ENCODE measurements at regions not wholly inside any gene's neighbourhood (a gene's known extent, or its start where the extent isn't known, plus 50 kb on each side); places are given as distances from the start of the nearest gene placed in this dataset.
"Not testable (repeated sequence)": the region's sequence is repeated elsewhere in the genome, so short reads cannot be mapped to it uniquely, and the experiment has no call there.

DNA sequence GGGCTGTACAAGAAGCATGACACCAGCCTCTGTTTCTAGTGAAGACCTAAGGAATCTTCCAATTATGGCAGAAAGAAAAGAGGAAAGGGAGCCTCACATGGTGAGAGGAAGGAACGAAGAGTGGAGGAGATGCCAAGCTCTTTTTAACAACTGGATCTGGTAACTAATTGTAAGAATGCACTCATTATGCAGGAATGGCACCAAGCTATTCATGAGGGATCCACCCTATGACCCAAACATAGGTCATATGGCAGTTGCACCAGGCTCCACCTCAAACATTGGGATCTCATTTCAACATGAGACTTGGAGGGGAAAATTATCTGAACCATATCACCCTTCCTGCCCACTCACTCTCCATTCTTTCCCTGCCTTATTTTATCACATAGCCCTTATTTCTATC lies 496.0 kb upstream of the SPTLC3 start:
- DNase-seq = no peak

DNA sequence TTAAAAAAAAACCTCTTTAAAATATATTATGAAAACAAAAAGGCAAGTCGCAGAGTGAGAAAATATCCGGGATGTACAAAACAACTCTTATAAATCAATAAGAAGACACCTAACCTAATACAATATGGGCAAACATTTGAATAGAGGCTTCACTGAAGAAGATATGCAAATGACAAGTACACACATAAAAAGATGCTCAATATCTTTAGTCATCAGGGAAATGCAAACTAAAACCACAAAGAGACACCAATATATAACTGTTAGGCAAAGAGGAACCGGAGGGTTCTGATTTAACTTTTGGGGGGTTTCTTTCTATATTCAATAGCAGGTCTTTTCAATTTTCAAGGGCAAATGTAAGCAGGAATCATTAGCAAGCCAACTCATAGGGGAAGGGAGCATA lies 480.7 kb upstream of the SPTLC3 start:
- no peak for DNase-seq

DNA sequence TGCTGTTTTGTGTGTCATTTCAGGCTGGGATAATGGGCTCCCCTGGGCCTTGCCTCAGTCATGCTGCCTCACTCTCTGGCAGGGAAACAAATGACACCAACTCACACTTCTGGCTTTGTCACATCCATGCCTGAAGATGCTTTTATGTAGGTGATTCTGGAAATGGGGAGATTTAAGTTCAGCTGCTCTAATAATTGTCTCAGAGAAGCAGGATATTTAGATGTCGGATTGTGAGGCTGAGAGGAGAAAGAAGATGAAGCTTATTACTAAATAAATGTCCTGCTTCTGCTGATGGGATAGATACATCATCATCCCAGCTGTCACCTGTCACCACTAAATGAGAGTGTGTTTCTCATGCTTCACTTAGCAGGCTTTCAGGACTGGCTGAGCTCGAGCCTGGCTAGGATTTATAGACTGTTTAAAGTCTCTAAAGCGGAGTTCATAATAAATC lies 480.2 kb upstream of the SPTLC3 start:
- no peak for DNase-seq

DNA sequence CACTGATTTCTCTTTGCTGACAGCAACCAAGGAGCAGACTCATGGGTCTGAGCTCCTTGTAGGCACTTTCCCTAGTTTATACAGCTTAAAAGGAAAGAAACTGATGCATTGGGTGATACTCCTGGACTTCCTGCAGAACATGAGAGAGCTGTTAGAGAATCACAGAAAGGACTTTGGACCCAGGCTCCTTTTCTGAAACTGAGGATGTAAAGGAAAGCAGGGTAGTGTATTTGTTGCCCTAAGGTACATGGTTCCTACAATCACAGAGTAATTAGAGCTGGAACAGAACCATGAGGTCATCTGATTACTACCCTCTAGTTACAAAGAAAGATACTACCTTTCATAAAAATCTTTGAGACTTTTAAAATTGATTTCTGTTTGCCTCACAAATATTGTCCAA lies 477.1 kb upstream of the SPTLC3 start:
- DNase-seq = no peak

DNA sequence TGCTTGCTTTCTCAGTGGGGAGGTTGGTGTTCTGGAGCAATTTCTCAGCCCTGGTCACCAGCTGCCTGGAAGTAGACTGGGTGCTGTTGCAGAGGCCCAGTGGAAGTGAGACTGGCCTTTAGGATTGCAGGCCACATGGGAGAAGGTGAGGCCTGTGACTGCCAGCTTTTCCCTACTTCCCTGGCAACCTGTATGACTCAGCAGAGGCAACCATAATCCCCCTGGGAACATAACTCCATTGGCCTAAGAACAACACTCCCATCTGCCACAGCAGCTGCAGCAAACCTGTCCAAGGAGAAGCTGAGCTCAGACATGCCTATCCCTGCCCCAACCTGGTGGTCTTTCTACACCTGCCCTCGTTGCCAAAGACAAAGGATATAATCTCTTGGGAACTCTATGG lies 473.5 kb upstream of the SPTLC3 start:
- no peak for DNase-seq

DNA sequence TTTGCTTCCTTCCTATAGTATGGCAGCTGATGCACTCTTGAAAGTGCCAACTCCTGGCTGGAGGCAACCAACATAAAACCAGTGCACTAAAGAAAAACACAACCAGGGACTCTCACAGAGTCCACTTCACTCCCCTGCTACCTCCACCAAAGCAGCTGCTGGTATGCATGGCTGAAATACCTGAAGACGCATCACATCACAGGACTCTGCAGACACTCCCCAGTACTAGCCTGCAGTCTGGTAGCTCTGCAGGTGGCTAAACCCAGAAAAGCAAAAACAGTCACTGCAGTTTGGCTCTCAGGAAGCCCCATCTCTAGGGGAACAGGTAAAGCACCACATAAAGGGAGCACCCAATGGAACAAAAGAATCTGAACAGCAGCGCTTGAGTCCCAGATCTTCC lies 473.0 kb upstream of the SPTLC3 start:
- DNase-seq = no peak

DNA sequence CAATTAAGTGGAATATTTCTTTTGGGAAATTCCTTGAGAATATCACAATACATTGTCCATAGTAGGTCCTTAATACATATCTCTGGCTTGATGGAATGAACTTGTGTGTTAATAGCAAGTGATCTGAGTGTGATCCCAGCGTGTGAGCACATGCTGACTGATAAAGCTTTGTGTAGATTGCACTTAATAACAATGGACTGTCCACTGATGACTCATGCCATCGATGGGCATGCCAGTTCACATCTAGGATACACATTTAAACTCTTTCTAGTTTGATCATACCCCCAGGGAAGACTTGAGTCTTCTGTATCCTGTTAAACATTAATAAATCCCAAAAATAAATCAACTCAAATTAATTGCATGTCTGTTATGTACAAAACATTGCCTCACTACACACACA lies 454.3 kb upstream of the SPTLC3 start:
- no peak for DNase-seq

DNA sequence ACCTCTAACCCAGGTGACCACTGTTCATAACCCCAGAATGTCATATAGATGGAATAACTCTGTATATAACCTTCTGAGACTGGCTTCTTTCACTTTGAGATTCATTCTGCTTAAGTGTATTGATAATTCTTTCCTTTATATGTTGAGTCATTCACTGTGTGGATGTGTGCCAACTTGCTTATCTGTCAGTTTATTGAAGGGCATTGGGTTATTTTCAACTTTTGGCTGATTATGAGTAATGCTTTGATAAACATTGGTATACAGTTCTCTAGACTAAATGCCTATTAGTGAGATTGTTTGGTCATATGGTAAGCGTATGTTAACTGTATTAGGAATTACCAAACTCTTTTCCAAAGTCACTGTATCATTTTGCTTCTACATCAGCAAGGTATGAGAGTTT lies 453.4 kb upstream of the SPTLC3 start:
- DNase-seq = no peak

DNA sequence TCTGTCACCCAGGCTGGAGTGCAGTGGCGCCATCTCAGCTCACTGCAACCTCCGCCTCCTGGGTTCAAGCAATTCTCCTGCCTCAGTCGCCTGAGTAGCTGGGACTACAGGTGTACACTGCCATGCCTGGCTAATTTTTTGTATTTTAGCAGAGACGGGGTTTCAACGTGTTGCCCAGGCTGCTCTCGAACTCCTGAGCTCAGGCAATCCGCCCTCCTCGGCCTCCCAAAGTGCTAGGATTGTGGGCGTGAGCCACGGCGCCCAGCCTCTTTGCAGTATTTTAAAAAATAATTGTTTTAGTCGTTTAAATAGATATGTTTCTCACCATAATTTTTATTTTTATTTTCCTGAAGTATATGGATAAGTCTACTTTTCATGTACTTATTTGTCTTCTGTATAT lies 452.9 kb upstream of the SPTLC3 start:
- DNase-seq = not testable (repeated sequence)

DNA sequence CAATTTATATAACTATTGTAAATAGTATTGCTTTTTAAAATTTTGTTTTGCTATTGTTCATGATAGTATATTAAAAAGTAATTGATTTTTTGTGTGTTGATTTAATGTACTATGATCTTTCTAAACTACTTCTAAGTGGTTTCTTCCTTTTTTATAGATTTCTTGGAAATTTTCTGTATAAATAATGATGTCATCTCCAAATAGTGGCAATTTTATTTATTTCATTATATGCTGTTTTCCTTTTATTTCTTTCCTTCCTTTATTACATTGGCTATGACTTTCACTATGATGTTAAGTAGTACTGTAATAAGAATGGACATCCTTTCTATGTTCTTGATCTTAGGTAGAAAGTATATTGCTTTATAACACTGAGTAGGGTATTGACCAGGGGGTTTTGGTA lies 451.5 kb upstream of the SPTLC3 start:
- DNase-seq = no peak

DNA sequence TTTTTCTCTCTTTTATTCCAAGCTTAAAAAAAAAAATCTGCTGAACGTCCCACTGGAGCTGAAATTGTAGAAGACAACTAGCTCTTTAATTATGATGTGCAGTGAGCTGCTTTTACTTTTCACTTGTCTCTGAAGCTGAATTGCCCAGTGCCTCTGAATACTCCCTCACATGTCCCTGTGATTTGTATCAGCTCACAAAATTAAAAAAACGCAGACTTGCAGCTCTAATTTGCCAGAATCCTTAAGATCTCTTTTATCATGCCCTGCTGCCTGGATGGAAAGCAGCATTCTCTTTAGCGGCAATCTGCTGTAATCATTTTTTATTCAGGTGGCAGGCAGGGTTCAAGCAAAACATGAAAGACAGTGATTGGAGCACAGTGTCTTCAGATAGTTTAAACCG lies 443.8 kb upstream of the SPTLC3 start:
- DNase-seq = no peak

DNA sequence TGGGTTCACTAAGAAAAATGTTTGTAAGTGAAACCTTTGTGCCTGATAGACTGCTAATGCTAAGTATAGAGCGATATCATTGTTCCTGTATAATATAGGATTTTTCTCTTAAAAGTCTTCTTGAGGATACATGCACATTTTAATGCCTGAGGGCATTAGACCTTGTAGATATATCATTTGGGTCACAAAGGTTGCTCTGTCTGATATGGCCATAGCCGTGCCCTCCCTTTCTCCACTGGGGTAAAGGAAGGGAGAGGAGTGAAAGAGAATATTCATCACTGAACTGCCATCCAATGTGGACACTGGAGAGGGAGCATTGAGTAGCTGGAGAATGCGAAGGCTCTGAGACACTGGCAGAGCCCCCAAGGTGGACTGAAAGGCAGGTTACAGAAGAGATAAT lies 442.2 kb upstream of the SPTLC3 start:
- no peak for DNase-seq

DNA sequence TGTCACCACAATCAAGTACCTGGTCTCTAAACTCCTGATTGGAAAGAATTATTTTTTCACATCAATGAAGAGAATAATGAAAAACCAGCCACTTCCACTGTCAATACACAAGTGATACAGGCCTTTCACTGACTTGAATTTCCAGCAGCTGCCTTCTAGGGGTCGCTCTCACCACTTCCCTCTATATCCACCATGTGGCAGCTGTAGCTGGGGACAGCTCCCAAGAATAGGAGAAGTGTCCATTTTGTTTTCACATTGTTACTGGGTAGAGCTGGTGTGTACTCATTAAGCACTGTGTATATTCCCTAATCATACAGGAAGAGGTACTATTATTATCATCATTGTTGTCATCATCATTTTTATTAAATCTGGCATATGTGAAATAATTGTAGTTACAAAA lies 438.4 kb upstream of the SPTLC3 start:
- no peak for DNase-seq

DNA sequence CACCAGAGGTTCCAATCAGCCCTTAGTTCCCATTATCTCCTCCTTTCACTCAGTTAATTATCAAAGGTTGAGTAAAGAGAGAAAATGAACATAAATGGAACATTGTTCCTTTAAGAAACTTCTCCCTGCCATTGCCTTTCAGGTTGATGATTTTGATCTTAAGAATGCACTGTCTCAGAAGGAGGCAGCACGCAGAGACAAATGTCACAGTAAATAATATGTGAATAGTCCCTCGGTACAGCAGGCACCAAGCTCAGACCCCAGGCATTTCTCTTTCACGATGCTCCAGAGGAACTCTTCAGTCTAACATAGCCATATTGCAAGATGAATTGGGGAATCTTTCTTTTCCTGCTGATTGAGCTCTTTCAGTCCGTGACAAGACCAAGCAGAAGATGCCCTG lies 435.3 kb upstream of the SPTLC3 start:
- DNase-seq = no peak

DNA sequence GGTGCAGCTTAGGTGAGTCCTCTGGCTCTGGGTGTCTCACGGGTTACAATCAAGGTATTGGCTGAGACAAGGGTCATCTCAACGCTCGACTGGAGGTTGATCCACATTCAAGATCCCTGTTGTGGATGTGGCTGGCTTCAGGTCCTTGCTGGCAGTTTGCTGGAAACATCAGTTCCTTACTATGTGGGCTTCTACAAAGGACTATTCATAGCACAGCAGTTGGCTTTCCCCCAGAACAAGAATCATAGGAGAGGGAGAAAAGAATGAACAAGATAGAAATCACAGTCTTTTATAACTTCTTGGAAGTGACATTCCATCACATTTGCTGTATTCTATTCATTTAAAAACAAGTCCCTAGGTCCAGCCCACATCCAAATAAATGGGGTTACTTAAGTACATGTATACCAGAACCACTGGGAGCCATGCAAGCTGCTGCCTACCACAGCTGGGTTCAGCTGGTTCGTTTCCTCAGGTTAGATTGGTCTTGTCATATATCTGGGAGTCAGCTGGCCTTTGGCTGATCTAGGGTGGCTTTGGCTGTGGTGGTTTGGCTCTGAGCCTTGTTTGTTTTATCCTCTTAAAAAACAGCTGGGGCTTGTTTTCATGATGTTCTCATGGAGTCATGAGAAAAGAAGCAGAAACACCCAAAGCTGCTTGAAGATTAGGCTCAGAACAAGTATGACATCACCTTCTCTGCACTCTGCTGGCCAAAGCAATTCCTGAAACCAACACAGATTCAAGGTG lies 433.2 kb upstream of the SPTLC3 start:
- no peak for DNase-seq

DNA sequence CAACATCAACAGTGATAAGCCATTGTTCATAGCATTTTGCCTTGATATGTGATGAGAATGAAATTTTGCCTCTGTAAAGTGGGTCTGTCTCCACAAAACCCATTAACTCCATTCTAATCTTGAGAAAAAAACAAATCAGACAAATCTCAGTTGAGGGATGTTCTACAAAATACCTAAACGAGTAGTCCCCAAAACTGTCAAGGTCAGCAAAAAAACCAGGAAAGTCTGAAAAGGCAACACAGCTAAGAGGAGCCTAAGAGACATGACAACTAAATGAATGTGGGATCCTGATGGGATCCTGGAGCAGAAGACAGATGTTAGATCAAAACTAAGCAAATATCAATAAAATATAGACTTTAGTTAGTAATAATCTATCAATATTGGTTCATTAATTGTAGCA lies 431.6 kb upstream of the SPTLC3 start:
- DNase-seq = no peak

DNA sequence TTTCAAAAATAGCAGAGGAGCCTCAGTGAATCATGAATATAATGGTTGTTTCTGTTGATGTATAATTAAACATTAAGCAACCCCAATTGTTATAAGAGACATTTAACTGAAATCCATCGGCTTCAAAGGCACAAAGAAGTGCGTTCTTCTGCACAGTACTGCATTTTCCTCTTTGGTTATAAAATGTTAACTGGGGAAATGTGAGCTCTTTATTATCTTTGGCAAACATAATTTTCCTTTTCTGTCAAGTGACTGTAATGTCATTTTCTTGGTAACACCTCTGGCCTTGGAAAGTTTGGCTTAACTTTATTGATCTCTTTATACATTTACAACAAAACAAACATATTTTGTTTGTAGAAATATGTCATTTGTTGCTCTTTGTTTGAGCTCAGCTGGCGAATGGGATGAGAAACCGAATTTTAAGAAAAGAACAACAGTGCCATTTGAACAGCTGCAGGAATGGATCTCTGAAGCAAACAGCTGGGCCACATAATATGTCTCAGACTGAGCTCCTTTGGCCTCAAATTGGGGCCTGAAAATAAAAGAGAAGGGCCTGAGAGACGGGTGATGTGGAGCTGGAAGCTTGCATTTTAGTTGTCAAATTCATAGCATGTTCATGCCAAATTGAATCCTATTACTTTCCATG lies 427.0 kb upstream of the SPTLC3 start:
- DNase-seq = no peak

DNA sequence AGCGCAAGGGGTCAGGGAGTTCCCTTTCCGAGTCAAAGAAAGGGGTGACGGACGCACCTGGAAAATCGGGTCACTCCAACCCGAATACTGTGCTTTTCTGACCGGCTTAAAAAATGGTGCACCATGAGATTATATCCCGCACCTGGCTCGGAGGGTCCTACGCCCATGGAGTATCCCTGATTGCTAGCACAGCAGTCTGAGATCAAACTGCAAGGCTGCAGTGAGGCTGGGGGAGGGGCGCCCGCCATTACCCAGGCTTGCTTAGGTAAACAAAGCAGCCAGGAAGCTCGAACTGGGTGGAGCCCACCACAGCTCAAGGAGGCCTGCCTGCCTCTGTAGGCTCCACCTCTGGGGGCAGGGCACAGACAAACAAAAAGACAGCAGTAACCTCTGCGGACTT lies 426.1 kb upstream of the SPTLC3 start:
- not testable (repeated sequence) for DNase-seq

DNA sequence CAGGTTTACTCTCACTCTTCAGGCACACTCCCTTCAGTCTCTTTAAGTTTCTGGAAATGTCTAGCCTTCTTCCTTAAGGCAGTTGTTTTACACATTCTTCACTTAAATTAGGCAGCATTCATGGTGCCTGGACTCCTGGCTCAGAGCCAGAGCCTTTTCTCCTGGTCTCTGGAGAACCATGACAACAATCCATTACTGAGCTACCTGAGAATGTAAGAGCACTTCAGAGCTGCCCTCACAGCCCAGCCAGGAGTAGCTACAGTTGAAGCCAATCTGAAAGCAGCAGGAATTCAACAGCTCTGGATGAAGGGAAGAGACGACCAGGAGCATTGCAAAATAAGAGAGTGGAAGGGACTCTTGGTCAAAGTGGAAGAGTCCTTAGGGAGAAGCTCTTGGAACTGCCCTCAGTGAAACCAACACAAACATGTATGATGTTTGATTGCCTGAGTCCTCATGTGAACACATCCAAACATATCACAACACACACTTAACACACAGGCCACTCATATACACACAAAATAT lies 416.8 kb upstream of the SPTLC3 start:
- DNase-seq = no peak

DNA sequence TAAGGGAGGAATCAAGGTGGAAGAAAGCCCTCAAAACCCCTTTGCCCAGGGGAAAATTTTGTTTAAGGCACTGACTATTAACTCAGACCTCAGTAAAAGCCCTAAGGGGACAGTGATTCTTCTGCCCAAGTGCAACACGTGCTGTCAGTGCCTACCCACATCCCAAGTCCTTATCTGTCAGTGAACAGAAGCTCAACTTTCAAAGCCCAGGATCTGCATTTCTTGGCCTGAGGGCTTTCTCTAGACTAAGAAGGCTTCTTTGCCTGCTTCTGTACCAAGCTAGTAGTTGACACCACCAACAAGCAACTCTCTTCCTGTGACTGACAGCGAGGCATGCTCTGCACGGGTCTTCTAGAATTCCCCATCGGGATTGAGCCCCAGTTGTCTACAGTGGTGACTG lies 416.0 kb upstream of the SPTLC3 start:
- no peak for DNase-seq

DNA sequence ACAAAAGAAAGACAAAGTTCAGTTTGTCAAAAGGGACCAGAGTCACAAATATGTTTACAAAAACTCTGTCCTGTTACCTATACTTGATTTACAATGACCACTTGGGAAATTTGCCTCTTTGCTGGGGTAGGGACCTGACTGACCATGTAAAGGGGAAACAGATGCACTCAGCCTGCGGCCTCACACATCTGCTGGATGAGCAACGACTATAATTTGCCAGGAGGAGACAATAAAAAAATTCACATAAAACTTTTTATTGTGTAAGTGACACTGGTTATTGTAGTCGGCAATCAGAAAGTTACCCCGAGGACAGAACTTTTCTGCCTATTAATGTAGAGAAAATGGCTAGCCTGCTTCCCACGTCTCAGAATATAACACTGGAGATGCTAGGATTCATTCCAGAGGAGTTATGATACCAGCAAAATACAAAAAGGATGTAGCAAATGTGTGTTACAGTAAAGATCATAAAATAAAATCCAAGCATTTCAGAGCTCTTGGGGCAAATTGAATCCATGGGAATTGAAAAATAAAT lies 415.4 kb upstream of the SPTLC3 start:
- no peak for DNase-seq

DNA sequence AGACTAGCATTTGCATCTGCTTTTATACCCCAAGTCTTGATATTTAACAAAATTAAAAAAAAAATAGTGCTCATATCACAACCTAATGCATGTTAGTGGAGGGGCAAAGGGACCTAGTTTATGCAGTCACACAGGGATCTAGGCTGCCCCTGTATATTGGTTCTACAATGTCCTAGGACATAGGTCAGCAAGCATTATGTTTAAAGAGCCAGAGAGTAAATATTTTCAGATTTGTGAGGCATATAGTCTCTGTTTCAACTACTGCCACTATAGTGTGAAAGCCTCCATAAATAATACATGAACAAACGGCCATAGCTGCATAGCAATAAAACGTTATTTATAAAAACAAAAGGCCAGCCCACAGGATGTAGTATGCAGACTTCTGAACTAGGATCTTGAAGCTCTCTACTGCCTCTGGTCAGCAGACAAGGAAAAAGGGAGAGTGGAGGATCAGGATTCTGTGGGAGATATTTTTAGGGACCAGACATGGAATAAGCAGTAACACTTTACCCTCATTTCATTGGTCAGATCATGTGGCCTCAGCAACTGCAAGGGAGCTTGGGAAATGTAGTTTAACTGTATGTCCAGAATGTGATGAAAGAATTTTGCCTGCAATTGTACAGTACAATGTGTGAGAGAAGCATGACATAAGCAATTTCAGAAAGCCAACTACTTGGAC lies 414.2 kb upstream of the SPTLC3 start:
- no peak for DNase-seq

DNA sequence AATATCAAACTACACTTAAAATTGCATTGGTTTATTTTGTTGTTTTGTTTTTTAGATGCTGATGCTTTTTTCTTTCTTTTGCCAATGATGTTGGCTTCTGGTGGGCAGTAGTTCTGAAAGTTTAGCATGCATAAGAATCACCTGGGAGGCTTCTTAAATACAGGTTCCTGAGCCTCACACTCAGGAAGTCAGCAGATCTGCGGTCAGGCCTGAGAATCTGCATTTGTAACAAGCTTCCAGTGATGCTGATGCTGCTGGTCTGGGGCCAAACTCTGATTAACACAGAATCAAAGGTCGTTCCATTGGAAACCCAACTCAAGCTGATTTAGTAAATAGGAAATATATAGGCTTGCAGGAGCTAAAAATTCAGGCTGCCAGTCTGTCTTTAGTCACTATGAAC lies 412.9 kb upstream of the SPTLC3 start:
- no peak for DNase-seq

DNA sequence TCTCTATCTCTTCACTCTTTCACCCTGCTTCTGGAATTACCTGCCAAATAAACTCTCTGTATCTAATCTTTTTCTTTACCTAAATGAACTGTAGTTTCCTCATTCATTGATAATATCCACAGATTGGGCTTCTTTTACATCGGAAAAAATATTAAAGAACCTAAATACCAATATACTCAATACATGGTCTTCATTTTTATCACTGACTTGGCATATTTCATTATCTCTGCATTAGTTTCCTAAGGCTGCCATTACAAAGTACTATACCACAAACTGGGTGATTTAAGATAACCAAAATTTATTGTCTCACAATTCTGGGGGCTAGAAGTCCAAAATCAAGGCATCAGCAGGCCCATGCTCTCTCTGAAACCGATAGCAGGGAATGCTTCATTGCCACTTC lies 411.9 kb upstream of the SPTLC3 start:
- no peak for DNase-seq
